Activated naive CD4-positive, alpha-beta T cell treated with anti-CD3 and anti-CD28 coated beads, Interleukin-2, amount 10 ng/mL, durations not matched to agents 7 days and 5 days (primary cell): ENCODE measurements at regions not wholly inside any gene's neighbourhood (a gene's known extent, or its start where the extent isn't known, plus 50 kb on each side); places are given as distances from the start of the nearest gene placed in this dataset.

Experiments
- CTCF ChIA-PET: fragments of 350-600 bp; sonication (Branson Sonifier 250); formaldehyde crosslinking; loops from one replicate; lab custom pipeline; 2021; ENCODE audit warnings: antibody characterized with exemption; lab: Charles Lee
- DNase-seq: peaks from one replicate; pipeline ENCODE4 v3.0.0-alpha.2; 2020
- H3K27ac Mint-ChIP-seq: one replicate; pipeline ENCODE4 v1.8.0; 2021; ENCODE audit warnings: mild to moderate bottlenecking, moderate library complexity, mixed read lengths
- H3K27me3 Mint-ChIP-seq: one replicate; pipeline ENCODE4 v1.8.0; 2021; ENCODE audit warnings: mild to moderate bottlenecking, mixed read lengths
- H3K36me3 Mint-ChIP-seq: one replicate; pipeline ENCODE4 v1.8.0; 2021; ENCODE audit warnings: mixed read lengths
- H3K4me1 Mint-ChIP-seq: one replicate; pipeline ENCODE4 v1.8.0; 2021; ENCODE audit warnings: mixed read lengths
- H3K4me3 Mint-ChIP-seq: one replicate; pipeline ENCODE4 v1.8.0; 2021; ENCODE audit warnings: mild to moderate bottlenecking, moderate library complexity, mixed read lengths
- H3K9me3 Mint-ChIP-seq: one replicate; pipeline ENCODE4 v1.8.0; 2021; ENCODE audit warnings: mixed read lengths

- CTCF ChIA-PET = no interaction called here
- no peak overlapping the region for H3K27ac Mint-ChIP-seq
- no peak for DNase-seq
- no peak overlapping the region for H3K4me3 Mint-ChIP-seq
- no peaks in the 10 kb centered on the region for H3K9me3 Mint-ChIP-seq
- peaks cover 9% of the 10 kb centered on the region for H3K4me1 Mint-ChIP-seq
- peaks cover 46% of the 10 kb centered on the region for H3K27me3 Mint-ChIP-seq
- no peaks in the 10 kb centered on the region for H3K36me3 Mint-ChIP-seq
Observed at GRCh38 chr11:69563946-69564775, 76.8 kb upstream of the CCND1 start.

GRCh38 chr11:69566001-69566400, 75.0 kb upstream of the CCND1 start:
- Mint-ChIP-seq H3K4me3 (no peak overlapping the region), H3K27ac (no peak overlapping the region), H3K36me3 (no peaks in the 10 kb centered on the region), H3K27me3 (peaks cover 40% of the 10 kb centered on the region), H3K9me3 (no peaks in the 10 kb centered on the region), H3K4me1 (no peaks in the 10 kb centered on the region)
- CTCF ChIA-PET = no interaction called here
- no peak for DNase-seq

DNA sequence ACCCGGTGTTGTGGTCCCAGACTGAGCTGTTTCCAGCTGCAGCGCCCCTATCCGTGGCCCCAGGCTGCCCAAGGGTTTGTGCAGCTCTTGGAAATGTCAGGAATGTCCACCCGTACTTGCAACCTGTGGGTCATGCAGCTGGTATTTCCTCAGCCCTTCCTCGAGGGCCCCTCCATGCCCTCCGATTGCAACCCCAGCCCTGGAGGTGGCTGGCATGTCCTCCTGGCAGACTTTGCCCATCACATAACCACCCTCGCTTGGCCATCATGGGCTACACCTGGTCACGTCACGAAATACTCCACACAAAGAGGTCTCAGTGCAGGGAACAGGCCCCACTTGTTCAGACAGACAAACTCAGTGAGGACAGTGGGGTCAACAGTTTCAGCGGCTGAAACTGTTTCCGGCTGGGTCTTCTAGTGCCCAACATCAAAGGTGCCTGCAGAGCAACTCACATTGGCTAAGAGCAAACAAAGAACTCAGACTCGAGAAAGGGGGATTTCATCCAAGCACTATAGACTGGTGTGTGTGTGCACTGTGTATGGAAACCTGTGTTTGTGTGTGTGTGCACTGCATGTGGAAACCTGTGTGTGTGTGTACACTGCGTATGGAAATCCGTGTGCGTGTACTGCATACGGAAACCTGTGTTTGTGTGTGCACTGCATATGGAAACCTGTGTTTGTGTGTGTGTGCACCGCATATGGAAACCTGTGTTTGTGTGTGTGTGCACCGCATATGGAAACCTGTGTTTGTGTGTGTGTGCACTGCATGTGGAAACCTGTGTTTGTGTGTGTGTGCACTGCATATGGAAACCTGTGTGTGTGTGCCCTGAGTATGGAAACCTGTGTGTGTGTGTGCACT, 72.8 kb upstream of the CCND1 start:
- Mint-ChIP-seq H3K9me3 (no peaks in the 10 kb centered on the region), H3K4me1 (no peaks in the 10 kb centered on the region), H3K4me3 (no peak overlapping the region), H3K27me3 (peaks cover 30% of the 10 kb centered on the region), H3K36me3 (no peaks in the 10 kb centered on the region), H3K27ac (no peak overlapping the region)
- CTCF ChIA-PET = no interaction called here
- DNase-seq = no peak

DNA sequence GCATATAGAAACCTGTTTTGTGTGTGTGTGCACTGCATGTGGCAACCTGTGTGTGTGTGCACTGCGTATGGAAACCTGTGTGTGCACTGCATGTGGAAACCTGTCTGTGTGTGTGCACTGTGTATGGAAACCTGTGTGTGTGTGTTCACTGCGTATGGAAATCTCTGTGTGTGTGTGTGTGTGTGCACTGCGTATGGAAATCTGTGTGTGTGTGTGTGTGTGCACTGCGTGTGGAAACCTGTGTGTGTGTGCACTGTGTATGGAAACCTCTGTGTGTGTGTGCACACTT, 72.2 kb upstream of the CCND1 start:
- Mint-ChIP-seq H3K27me3 (peaks cover 28% of the 10 kb centered on the region), H3K4me1 (no peaks in the 10 kb centered on the region), H3K36me3 (no peaks in the 10 kb centered on the region), H3K4me3 (no peak overlapping the region), H3K27ac (no peak overlapping the region), H3K9me3 (no peaks in the 10 kb centered on the region)
- CTCF ChIA-PET = no interaction called here
- no peak for DNase-seq

DNA sequence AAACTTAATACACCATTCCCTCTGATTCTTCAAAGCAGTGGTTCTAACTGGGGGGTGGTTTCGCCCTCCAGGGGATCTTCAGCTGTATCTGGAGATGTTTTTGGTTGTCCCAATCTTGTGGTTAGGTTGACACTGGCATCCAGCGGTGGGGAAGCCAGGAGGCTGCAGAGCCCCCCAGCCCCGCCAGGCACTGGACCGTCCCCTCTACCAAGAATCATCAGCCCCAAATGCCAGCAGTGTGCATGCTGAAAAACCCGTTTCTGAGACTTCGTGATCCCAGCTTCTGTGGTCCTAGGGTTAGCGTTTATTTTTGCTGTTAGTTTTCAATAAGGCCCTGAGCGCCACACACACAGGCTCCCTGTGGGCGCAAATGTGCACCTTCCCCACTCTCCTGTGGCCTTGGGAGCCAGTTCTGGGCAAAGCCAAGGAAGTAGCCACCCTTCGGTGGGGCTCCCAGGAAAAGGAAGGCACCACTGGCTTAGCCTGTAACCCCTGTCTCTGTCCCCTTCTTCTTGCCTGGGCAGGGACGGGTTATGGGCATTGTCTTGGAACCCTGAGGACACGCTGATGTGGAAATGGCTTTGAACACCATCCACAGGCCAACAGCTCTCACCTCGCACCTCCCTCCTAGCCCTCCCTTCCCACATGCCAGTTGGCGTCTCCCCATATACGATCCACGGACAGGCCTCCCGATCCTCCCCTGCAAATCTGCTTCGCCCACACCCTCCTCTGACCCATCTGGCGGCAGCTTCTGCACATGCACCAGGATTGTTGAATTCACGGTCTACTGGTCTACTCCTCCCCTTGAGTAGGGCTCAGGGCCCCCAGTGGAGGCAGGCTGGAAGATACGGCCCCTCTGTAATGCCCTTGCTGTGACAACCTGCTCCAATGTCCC, 71.4 kb upstream of the CCND1 start:
- no peak overlapping the region for H3K4me3 Mint-ChIP-seq
- H3K27ac Mint-ChIP-seq = no peak overlapping the region
- CTCF ChIA-PET = no interaction called here
- H3K27me3 Mint-ChIP-seq = peaks cover 21% of the 10 kb centered on the region
- DNase-seq = no peak
- no peaks in the 10 kb centered on the region for H3K4me1 Mint-ChIP-seq
- no peaks in the 10 kb centered on the region for H3K36me3 Mint-ChIP-seq
- H3K9me3 Mint-ChIP-seq = no peaks in the 10 kb centered on the region

DNA sequence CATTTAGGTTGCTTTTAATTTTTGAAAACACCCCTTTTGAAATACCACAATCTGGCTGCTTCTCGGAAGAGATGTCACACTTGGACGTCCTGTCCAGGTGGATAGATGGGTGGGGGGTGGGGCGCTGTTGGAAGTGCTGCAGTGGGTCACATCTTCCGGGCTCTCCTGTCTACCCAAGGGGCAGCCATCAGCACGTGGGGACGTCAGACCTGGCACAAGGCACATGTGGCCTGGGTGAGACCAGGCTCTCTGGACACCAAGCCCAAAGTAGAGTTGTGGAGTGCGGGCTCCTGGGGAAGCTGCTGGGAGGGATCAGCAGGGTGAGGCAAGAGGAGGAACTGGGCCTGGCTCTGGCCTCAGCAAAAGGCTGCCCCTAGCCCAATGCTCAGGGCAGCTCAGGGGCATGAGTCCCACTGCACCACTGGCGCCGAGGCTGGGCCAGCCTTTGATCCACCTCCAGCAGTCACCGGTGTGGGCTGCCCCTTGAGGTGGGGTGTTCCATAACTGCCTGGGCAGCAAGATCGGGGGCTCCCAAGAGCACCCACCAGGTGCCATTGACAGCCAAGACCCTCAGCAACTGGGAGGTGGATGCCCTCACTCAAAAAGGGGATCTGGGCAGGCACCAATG, 68.6 kb upstream of the CCND1 start:
- Mint-ChIP-seq H3K9me3 (no peaks in the 10 kb centered on the region), H3K4me1 (no peaks in the 10 kb centered on the region), H3K27ac (no peak overlapping the region), H3K4me3 (no peak overlapping the region), H3K27me3 (peaks cover 46% of the 10 kb centered on the region), H3K36me3 (no peaks in the 10 kb centered on the region)
- CTCF ChIA-PET = no interaction called here
- no peak for DNase-seq

- CTCF ChIA-PET = no interaction called here
- DNase-seq = no peak
- no peak overlapping the region for H3K27ac Mint-ChIP-seq
- no peaks in the 10 kb centered on the region for H3K9me3 Mint-ChIP-seq
- no peak overlapping the region for H3K4me3 Mint-ChIP-seq
- no peaks in the 10 kb centered on the region for H3K36me3 Mint-ChIP-seq
- H3K4me1 Mint-ChIP-seq = no peaks in the 10 kb centered on the region
- peaks cover 50% of the 10 kb centered on the region for H3K27me3 Mint-ChIP-seq
Observed at GRCh38 chr11:69572861-69573260, 68.1 kb upstream of the CCND1 start.

- Mint-ChIP-seq H3K27me3 (peaks cover 51% of the 10 kb centered on the region), H3K4me3 (no peak overlapping the region), H3K27ac (no peak overlapping the region), H3K4me1 (no peaks in the 10 kb centered on the region), H3K36me3 (no peaks in the 10 kb centered on the region), H3K9me3 (no peaks in the 10 kb centered on the region)
- CTCF ChIA-PET = no interaction called here
- DNase-seq = no peak
Observed at GRCh38 chr11:69573761-69574607, 67.0 kb upstream of the CCND1 start.

DNA sequence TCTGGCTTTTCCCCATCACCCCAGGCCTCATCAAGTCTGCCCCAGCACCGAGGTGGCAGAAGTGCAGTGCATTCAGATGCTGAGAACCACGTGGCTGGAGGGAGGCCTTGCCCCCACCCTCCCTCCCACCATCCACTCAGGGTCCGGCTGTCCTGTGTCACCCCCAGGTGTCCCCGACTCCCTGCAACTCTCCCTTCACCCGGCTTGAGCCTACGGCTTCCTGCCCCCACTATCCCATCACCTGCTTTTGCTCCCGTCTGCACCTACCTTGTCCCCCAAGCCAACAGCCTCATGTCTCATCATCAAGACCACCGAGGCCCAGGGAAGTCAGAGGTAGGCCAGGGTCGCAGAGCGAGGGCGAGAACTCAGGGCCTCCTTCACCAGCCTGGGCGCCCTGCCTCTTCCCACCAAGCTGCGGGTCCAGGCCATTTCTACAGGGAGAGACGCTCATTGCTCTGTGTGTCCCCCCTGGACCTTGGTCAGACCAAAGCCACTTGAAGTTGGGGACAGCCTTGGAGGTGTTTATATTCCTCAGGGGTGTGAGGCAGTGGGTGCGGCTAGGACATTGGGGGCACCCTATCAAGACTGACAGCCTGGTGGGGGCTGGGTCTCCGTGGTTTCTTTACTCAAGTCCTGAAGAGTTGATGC, 66.2 kb upstream of the CCND1 start:
- CTCF ChIA-PET = no interaction called here
- Mint-ChIP-seq H3K36me3 (no peaks in the 10 kb centered on the region), H3K27me3 (peaks cover 56% of the 10 kb centered on the region), H3K4me1 (no peaks in the 10 kb centered on the region), H3K9me3 (no peaks in the 10 kb centered on the region), H3K4me3 (no peak overlapping the region), H3K27ac (no peak overlapping the region)
- DNase-seq = no peak

GRCh38 chr11:69575296-69576068, 65.5 kb upstream of the CCND1 start:
- CTCF ChIA-PET = no interaction called here
- no peak overlapping the region for H3K27ac Mint-ChIP-seq
- no peaks in the 10 kb centered on the region for H3K9me3 Mint-ChIP-seq
- DNase-seq = no peak
- H3K4me3 Mint-ChIP-seq = no peak overlapping the region
- no peaks in the 10 kb centered on the region for H3K4me1 Mint-ChIP-seq
- H3K36me3 Mint-ChIP-seq = no peaks in the 10 kb centered on the region
- peaks cover 52% of the 10 kb centered on the region for H3K27me3 Mint-ChIP-seq

DNA sequence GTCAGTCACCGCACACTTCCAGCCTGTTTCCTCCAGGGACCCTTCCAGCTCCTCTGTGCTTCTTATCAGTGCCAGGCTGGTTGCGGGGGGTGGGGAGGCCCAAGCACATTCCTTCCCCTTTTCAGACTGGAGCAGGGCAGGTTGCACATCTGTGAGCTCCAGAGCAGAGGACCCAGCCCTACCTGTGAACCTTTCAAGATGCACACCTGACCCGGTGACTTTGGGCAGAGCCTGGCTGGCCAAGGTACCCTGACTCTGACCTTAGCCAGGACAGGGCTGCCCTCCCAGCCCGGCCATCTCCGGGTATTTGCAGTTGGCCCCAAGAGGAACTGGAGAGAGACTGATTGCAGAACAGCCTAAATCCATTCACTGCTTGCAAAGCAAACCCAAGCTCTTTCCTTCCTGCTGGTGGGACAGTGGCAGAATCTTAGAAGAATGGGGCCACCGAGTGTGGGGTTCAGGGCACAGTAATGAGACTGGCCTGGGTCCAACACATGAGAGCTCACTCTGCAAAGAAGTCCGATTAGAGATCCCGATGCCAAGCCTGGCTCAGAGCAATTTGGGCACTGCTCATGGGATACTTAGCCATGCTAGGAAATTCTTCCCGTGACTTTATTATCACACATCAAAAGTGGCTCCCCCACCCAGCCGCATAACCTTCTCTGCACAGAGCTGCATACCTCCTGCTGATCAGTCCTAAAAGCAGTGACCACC, 64.7 kb upstream of the CCND1 start:
- DNase-seq = no peak
- Mint-ChIP-seq H3K9me3 (no peaks in the 10 kb centered on the region), H3K36me3 (no peaks in the 10 kb centered on the region), H3K27ac (no peak overlapping the region), H3K4me3 (no peak overlapping the region), H3K27me3 (peaks cover 47% of the 10 kb centered on the region), H3K4me1 (no peaks in the 10 kb centered on the region)
- CTCF ChIA-PET = no interaction called here

GRCh38 chr11:69578167-69578566, 62.8 kb upstream of the CCND1 start:
- H3K27ac Mint-ChIP-seq = no peak overlapping the region
- no peaks in the 10 kb centered on the region for H3K9me3 Mint-ChIP-seq
- no peaks in the 10 kb centered on the region for H3K4me1 Mint-ChIP-seq
- H3K36me3 Mint-ChIP-seq = no peaks in the 10 kb centered on the region
- CTCF ChIA-PET = no interaction called here
- H3K27me3 Mint-ChIP-seq = peaks cover 49% of the 10 kb centered on the region
- H3K4me3 Mint-ChIP-seq = no peak overlapping the region
- no peak for DNase-seq
